Natural killer cell (primary cell): ENCODE measurements at regions not wholly inside any gene's neighbourhood (a gene's known extent, or its start where the extent isn't known, plus 50 kb on each side); places are given as distances from the start of the nearest gene placed in this dataset.

Experiments
- ATAC-seq, 3 donors: fragments of 150-1000 bp in 2 of 3; fragments of 200-7000 bp in 1 of 3; cut with Tn5 transposase; 1 replicate in 1 of 3; 2 replicates in 2 of 3; pipeline ENCODE4 v1.10.0; 2021; ENCODE audit warnings: mild to moderate bottlenecking in 2 of 3, moderate library complexity in 2 of 3
- DNase-seq, 2 donors: peaks; one replicate each; pipeline versions ENCODE4 v3.0.0 to v3.0.0-alpha.2; 2013 to 2021; ENCODE audit warnings: mixed read lengths in 1 of 2
- H3K27ac ChIP-seq: one replicate; pipeline ENCODE4 v1.5.1; 2013; ENCODE audit warnings: mild to moderate bottlenecking, low read length
- H3K27me3 ChIP-seq: one replicate; pipeline ENCODE4 v1.6.1; 2013; ENCODE audit warnings: low read length; ENCODE audit not compliant: control insufficient read depth, insufficient read depth
- H3K36me3 ChIP-seq: one replicate; pipeline ENCODE4 v1.6.1; 2013; ENCODE audit warnings: low read length; ENCODE audit not compliant: control insufficient read depth, insufficient read depth
- H3K4me1 ChIP-seq: one replicate; pipeline ENCODE4 v1.6.1; 2013; ENCODE audit warnings: low read length; ENCODE audit not compliant: control insufficient read depth, insufficient read depth
- H3K4me3 ChIP-seq: one replicate; pipeline ENCODE4 v1.5.1; 2013; ENCODE audit warnings: low read length
- H3K9me3 ChIP-seq: one replicate; pipeline ENCODE4 v1.6.1; 2013; ENCODE audit warnings: low read length; ENCODE audit not compliant: control insufficient read depth, insufficient read depth
- H3K27ac Mint-ChIP-seq, 2 donors: one replicate each; pipeline ENCODE4 v1.8.0; 2022; ENCODE audit warnings: mild to moderate bottlenecking in 2 of 2, mixed read lengths in 2 of 2, moderate library complexity in 1 of 2
- H3K27me3 Mint-ChIP-seq, 2 donors: one replicate each; pipeline ENCODE4 v1.8.0; 2022; ENCODE audit warnings: low read depth in 2 of 2, mixed read lengths in 2 of 2
- H3K36me3 Mint-ChIP-seq: one replicate; pipeline ENCODE4 v1.8.0; 2022; ENCODE audit warnings: mixed read lengths
- H3K4me1 Mint-ChIP-seq, 2 donors: one replicate each; pipeline ENCODE4 v1.8.0; 2022; ENCODE audit warnings: mixed read lengths in 2 of 2
- H3K4me3 Mint-ChIP-seq: one replicate; pipeline ENCODE4 v1.8.0; 2022; ENCODE audit warnings: mild to moderate bottlenecking, moderate library complexity, mixed read lengths
- H3K9me3 Mint-ChIP-seq, 2 donors: one replicate each; pipeline ENCODE4 v1.8.0; 2022; ENCODE audit warnings: mixed read lengths in 2 of 2
- CTCF ChIP-seq: fragments of 200-600 bp; IDR thresholded peaks from one replicate; pipeline ENCODE4 v1.8.0; 2022; ENCODE audit warnings: antibody characterized with exemption
- WGBS: methylation state at CpG from one replicate; pipeline ENCODE4 v1.1.7; 2013; ENCODE audit warnings: missing lambda C conversion rate; ENCODE audit not compliant: insufficient coverage; 5-methylcytosine and 5-hydroxymethylcytosine counted together
- intact Hi-C: fragments of 100-400 bp; cut with micrococcal nuclease; formaldehyde crosslinking; loops from one replicate; pipeline ENCODE4 v1.14.2; 2022

- H3K4me1 Mint-ChIP-seq, result no peaks in the 10 kb centered on the region
- Histone ChIP-seq H3K4me1 (peaks cover 4% of the 10 kb centered on the region), H3K36me3 (no peaks in the 10 kb centered on the region), H3K9me3 (no peaks in the 10 kb centered on the region), H3K27me3 (peaks cover 3% of the 10 kb centered on the region), H3K27ac (no peak overlapping the region), H3K4me3 (no peak overlapping the region)
- peaks cover 13 to 14% of the 10 kb centered on the region in 2 donors for H3K27me3 Mint-ChIP-seq
- no peaks in the 10 kb centered on the region for H3K9me3 Mint-ChIP-seq
- ATAC-seq (no peak), DNase-seq (no peak)
- H3K27ac Mint-ChIP-seq, result no peak overlapping the region
- H3K4me3 Mint-ChIP-seq, result no peak overlapping the region
- TF ChIP-seq CTCF, result no peak
- 67% methylated on average over 1 of the region's 2 CpGs for WGBS
- no peaks in the 10 kb centered on the region for H3K36me3 Mint-ChIP-seq
- intact Hi-C loops, result no loop called here
These were observed 72.1 kb downstream of the JRKL start for GRCh38 chr11:96461871-96462270.

- H3K9me3 Mint-ChIP-seq, result no peaks in the 10 kb centered on the region
- H3K27ac ChIP-seq, result no peak overlapping the region
- H3K27me3 ChIP-seq, result peaks cover 3% of the 10 kb centered on the region
- H3K4me1 Mint-ChIP-seq, result no peaks in the 10 kb centered on the region
- peaks cover 4% of the 10 kb centered on the region for H3K4me1 ChIP-seq
- H3K27me3 Mint-ChIP-seq, result peaks cover 2 to 12% of the 10 kb centered on the region in 2 donors
- H3K36me3 ChIP-seq, result no peaks in the 10 kb centered on the region
- no peaks in the 10 kb centered on the region for H3K9me3 ChIP-seq
- H3K4me3 Mint-ChIP-seq, result peak overlapping the region; percentile 31
- intact Hi-C loops, result no loop called here
- no peak overlapping the region for H3K27ac Mint-ChIP-seq
- DNase-seq, result peak in 1 of 2 donors; percentile 70
- no peaks in the 10 kb centered on the region for H3K36me3 Mint-ChIP-seq
- WGBS, result 3% methylated on average over 3 of the region's 7 CpGs
- H3K4me3 ChIP-seq, result no peak overlapping the region
- TF ChIP-seq CTCF, result peak; percentile 68
- peak in 2 of 3 donors; percentile 63 to 79 for ATAC-seq
These were observed 75.0 kb downstream of the JRKL start for GRCh38 chr11:96464700-96465307.

- Mint-ChIP-seq H3K27me3 (peaks cover 2 to 12% of the 10 kb centered on the region in 2 donors), H3K4me3 (no peak overlapping the region), H3K9me3 (no peaks in the 10 kb centered on the region), H3K4me1 (no peaks in the 10 kb centered on the region), H3K27ac (no peak overlapping the region), H3K36me3 (no peaks in the 10 kb centered on the region)
- intact Hi-C loops, result no loop called here
- DNase-seq (no peak), ATAC-seq (no peak)
- Histone ChIP-seq H3K9me3 (no peaks in the 10 kb centered on the region), H3K36me3 (no peaks in the 10 kb centered on the region), H3K27ac (no peak overlapping the region), H3K4me3 (no peak overlapping the region), H3K4me1 (peaks cover 4% of the 10 kb centered on the region), H3K27me3 (peaks cover 3% of the 10 kb centered on the region)
- TF ChIP-seq CTCF, result no peak
- 66% methylated on average over 3 of the region's 3 CpGs for WGBS
These were observed 75.7 kb downstream of the JRKL start for GRCh38 chr11:96465512-96465911.

GRCh38 chr11:96466607-96467006, 76.8 kb downstream of the JRKL start:
- no peak for TF ChIP-seq CTCF
- H3K4me1 ChIP-seq, result peaks cover 4% of the 10 kb centered on the region
- no peak overlapping the region for H3K4me3 ChIP-seq
- intact Hi-C loops, result no loop called here
- Mint-ChIP-seq H3K4me3 (no peak overlapping the region), H3K27ac (no peak overlapping the region), H3K36me3 (no peaks in the 10 kb centered on the region), H3K9me3 (no peaks in the 10 kb centered on the region), H3K4me1 (no peaks in the 10 kb centered on the region), H3K27me3 (peaks cover 0 to 4% of the 10 kb centered on the region in 2 donors)
- ATAC-seq (no peak), DNase-seq (no peak)
- no peaks in the 10 kb centered on the region for H3K9me3 ChIP-seq
- H3K27me3 ChIP-seq, result peaks cover 3% of the 10 kb centered on the region
- no peak overlapping the region for H3K27ac ChIP-seq
- H3K36me3 ChIP-seq, result no peaks in the 10 kb centered on the region
- WGBS, result 100% methylated on average over 2 of the region's 2 CpGs
